ENCODE measurements at regions not wholly inside any gene's neighbourhood (a gene's known extent, or its start where the extent isn't known, plus 50 kb on each side); places are given as distances from the start of the nearest gene placed in this dataset.
"Not testable (repeated sequence)": the region's sequence is repeated elsewhere in the genome, so short reads cannot be mapped to it uniquely, and the experiment has no call there.

DNA sequence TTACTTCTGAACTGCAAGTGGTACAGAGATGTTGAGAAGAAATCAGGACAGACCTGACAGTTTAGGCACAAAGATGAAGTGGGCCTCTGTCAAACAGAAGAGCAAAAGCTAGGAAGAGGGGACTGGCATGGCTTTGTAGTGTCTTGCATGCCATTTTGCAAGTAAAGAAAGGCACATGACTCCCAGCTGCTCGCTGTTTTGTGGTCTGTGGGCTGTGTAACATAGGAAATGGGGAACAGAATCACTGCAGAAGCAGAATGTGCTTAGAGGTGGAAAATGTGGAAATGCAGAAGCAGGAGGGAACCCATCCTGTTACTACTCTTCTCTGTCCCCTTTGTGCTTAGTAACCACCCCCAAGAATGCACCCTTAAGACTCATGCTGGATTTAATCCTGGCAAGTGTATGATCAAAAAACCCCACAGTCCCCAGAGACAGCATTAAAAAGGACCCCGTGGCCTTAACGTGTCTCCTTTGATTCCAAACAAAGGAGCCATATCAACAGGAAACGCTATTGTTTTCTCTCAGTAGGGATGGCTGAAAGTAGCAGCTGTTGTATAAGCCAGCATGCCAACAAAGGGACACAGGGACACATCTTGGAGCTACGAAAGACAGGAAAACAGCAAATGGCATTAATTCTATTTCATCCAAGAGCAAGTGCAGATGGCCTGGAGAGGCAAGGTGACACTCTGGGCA lies 177.6 kb upstream of the GLRA2 start:
- peaks cover 42% of the 10 kb centered on the region for H3K9me3 Mint-ChIP-seq (ENCODE audit: low read depth)
- H3K27ac Mint-ChIP-seq = no peak overlapping the region
- DNase-seq (ENCODE audit: low spot score, unreplicated experiment) = no peak
- no peak overlapping the region for H3K4me3 Mint-ChIP-seq (ENCODE audit: low read depth)
- H3K36me3 Mint-ChIP-seq (ENCODE audit: insufficient read depth) = no peaks in the 10 kb centered on the region
- TF ChIP-seq, protein P1, sequence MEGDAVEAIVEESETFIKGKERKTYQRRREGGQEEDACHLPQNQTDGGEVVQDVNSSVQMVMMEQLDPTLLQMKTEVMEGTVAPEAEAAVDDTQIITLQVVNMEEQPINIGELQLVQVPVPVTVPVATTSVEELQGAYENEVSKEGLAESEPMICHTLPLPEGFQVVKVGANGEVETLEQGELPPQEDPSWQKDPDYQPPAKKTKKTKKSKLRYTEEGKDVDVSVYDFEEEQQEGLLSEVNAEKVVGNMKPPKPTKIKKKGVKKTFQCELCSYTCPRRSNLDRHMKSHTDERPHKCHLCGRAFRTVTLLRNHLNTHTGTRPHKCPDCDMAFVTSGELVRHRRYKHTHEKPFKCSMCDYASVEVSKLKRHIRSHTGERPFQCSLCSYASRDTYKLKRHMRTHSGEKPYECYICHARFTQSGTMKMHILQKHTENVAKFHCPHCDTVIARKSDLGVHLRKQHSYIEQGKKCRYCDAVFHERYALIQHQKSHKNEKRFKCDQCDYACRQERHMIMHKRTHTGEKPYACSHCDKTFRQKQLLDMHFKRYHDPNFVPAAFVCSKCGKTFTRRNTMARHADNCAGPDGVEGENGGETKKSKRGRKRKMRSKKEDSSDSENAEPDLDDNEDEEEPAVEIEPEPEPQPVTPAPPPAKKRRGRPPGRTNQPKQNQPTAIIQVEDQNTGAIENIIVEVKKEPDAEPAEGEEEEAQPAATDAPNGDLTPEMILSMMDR (IDR thresholded peaks at IDR 0.05; ENCODE audit: unreplicated experiment) = no peak
- H3K4me1 Mint-ChIP-seq (ENCODE audit: low read depth) = no peaks in the 10 kb centered on the region
- no peaks in the 10 kb centered on the region for H3K27me3 Mint-ChIP-seq

DNA sequence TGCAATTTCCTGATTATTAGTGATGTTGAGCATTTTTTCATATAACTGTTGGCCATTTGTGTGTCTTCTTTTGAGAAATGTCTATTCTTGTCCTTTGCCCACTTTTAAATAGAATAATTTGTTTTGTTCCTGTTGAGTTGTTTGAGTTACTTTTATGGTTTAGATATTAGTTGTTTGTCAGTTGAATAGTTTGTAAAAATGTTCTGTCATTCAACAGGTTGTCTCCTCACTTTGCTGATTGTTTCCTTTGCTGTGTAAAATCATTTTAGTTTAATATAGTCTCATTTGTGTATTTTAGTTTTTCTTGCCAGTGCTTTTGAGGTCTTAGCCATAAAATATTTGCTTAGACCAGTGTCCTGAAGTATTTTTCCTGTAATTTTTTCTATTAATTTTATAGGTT lies 181.8 kb upstream of the GLRA2 start:
- TF ChIP-seq, protein P1 (IDR thresholded peaks at IDR 0.05; ENCODE audit: unreplicated experiment) = no peak
- peaks cover 43% of the 10 kb centered on the region for H3K9me3 Mint-ChIP-seq (ENCODE audit: low read depth)
- H3K27ac Mint-ChIP-seq = no peak overlapping the region
- no peaks in the 10 kb centered on the region for H3K4me1 Mint-ChIP-seq (ENCODE audit: low read depth)
- H3K27me3 Mint-ChIP-seq = no peaks in the 10 kb centered on the region
- H3K4me3 Mint-ChIP-seq (ENCODE audit: low read depth) = no peak overlapping the region
- no peaks in the 10 kb centered on the region for H3K36me3 Mint-ChIP-seq (ENCODE audit: insufficient read depth)
- no peak for DNase-seq (ENCODE audit: low spot score, unreplicated experiment)

DNA sequence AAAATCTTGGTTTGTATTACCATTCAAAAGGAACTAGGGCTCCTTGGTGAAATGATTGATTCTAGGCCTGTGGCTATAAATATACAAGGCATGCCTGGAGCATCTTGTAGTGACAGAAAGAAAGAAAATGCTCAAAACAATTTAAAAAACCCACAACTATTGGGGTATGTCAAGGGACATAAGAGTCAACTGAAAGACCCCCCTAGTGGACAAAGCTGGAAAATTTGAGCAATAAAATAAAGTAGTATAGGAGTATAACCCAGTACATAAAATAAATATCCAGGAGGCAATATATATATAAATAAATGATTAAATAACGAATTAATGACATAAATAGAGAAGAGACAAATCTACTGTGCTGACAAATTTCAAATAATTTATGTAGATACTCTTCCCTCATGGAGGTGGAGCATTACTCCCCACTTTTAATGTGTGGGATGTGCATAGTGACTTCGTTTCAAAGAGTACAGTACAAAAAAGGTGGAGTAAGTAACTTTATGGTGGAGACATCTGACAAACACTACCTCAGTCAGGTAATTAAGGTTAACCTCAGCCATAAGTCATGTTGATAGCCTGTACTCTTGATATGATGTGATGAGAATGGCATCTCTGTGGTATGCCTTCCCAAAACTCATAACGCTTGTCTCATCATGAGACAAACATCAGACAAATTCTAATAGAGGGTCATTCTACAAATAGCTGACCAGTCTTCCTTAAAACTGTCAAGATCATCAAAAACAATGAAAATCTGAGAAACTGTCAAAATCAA lies 185.0 kb upstream of the GLRA2 start:
- DNase-seq (ENCODE audit: low spot score, unreplicated experiment) = no peak
- H3K27me3 Mint-ChIP-seq = no peaks in the 10 kb centered on the region
- H3K36me3 Mint-ChIP-seq (ENCODE audit: insufficient read depth) = no peaks in the 10 kb centered on the region
- no peak overlapping the region for H3K27ac Mint-ChIP-seq
- H3K9me3 Mint-ChIP-seq (ENCODE audit: low read depth) = peaks cover 33% of the 10 kb centered on the region
- H3K4me3 Mint-ChIP-seq (ENCODE audit: low read depth) = no peak overlapping the region
- TF ChIP-seq, protein P1 (IDR thresholded peaks at IDR 0.05; ENCODE audit: unreplicated experiment) = peak; percentile 31
- no peaks in the 10 kb centered on the region for H3K4me1 Mint-ChIP-seq (ENCODE audit: low read depth)

DNA sequence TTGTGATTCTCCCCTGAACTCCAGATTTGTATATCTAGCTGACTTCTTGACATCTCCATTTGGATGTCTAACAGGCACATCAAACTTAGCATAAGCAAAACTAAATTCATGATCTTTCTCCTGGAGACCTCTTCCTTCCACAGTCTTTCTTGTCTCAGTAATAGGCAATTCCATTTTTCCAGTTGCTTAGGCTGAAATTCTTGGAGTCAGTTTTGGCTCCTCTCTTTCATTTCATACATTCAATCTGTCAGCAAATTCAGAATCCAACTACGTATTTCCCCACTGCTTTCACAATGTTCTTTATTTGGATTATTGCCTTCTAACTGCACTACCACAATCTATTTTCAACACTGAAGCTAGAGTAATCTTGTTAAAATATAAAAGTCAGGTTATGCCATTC lies 219.9 kb upstream of the GLRA2 start:
- no peak for DNase-seq (ENCODE audit: low spot score, unreplicated experiment)
- H3K36me3 Mint-ChIP-seq (ENCODE audit: insufficient read depth) = no peaks in the 10 kb centered on the region
- peaks cover 19% of the 10 kb centered on the region for H3K9me3 Mint-ChIP-seq (ENCODE audit: low read depth)
- TF ChIP-seq, protein P1 (IDR thresholded peaks at IDR 0.05; ENCODE audit: unreplicated experiment) = no peak
- no peak overlapping the region for H3K27ac Mint-ChIP-seq
- no peaks in the 10 kb centered on the region for H3K27me3 Mint-ChIP-seq
- H3K4me1 Mint-ChIP-seq (ENCODE audit: low read depth) = no peaks in the 10 kb centered on the region
- H3K4me3 Mint-ChIP-seq (ENCODE audit: low read depth) = no peak overlapping the region

DNA sequence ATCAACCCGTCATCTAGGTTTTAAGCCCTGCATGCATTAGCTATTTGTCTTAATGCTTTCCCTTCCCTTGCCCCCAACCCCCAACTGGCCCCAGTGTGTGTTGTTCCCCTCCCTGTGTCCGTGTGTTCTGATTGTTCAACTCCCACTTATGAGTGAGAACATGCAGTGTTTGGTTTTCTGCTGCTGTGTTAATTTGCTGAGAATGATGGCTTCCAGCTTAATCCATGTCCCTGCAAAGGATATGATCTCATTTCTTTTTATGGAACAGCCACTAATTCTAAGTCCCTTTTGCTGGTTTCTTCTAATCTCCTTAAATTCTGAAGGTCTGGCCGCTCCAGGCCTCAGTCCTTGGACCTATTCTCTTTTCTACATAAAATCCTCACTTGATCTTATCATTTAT lies 220.4 kb upstream of the GLRA2 start:
- H3K27ac Mint-ChIP-seq; H3K4me3 Mint-ChIP-seq (ENCODE audit: low read depth); H3K36me3 Mint-ChIP-seq (ENCODE audit: insufficient read depth); H3K4me1 Mint-ChIP-seq (ENCODE audit: low read depth); H3K27me3 Mint-ChIP-seq; DNase-seq (ENCODE audit: low spot score, unreplicated experiment): not testable (repeated sequence)
- peaks cover 19% of the 10 kb centered on the region for H3K9me3 Mint-ChIP-seq (ENCODE audit: low read depth)

DNA sequence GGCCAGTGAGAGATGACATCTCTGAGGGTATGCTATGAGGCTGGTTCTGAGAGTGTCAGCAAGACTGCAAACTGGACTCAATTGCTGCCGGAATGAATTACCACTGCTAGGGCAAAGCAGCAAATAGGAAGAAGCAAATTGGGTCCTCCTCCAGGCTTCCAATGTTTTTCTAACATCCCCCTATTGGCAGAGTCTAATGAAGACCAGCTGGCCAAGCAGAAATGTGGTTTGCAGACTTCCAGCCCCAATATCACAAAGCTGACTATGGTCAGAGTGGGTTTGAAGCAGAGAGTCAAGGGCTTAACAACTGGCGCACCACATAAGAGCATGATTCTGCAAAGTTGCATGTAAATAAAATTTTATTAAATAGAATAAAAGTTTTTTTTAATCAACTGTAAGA lies 225.4 kb upstream of the GLRA2 start:
- Mint-ChIP-seq H3K9me3 (ENCODE audit: low read depth) (peaks cover 3% of the 10 kb centered on the region), H3K4me3 (ENCODE audit: low read depth) (no peak overlapping the region), H3K4me1 (ENCODE audit: low read depth) (no peaks in the 10 kb centered on the region), H3K27ac (no peak overlapping the region), H3K27me3 (no peaks in the 10 kb centered on the region), H3K36me3 (ENCODE audit: insufficient read depth) (no peaks in the 10 kb centered on the region)
- TF ChIP-seq, protein P1 (IDR thresholded peaks at IDR 0.05; ENCODE audit: unreplicated experiment) = no peak
- DNase-seq (ENCODE audit: low spot score, unreplicated experiment) = no peak

DNA sequence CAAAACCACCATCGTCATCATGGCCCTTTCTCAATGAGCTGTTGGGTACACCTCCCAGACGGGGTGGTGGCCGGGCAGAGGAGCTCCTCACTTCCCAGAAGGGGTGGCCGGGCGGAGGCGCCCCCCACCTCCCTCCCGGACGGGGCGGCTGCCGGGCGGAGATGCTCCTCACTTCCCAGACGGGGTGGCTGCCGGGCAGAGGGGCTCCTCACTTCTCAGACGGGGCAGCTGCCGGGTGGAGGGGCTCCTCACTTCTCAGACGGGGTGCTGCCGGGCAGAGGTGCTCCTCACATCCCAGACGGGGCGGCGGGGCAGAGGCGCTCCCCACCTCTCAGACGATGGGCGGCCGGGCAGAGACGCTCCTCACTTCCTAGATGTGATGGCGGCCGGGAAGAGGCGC lies 226.8 kb upstream of the GLRA2 start:
- H3K4me3 Mint-ChIP-seq (ENCODE audit: low read depth); H3K4me1 Mint-ChIP-seq (ENCODE audit: low read depth); H3K27me3 Mint-ChIP-seq; DNase-seq (ENCODE audit: low spot score, unreplicated experiment); H3K27ac Mint-ChIP-seq; H3K36me3 Mint-ChIP-seq (ENCODE audit: insufficient read depth); H3K9me3 Mint-ChIP-seq (ENCODE audit: low read depth): not testable (repeated sequence)
